ENCODE measurements at regions not wholly inside any gene's neighbourhood (a gene's known extent, or its start where the extent isn't known, plus 50 kb on each side); places are given as distances from the start of the nearest gene placed in this dataset.
"Not testable (repeated sequence)": the region's sequence is repeated elsewhere in the genome, so short reads cannot be mapped to it uniquely, and the experiment has no call there.

DNA sequence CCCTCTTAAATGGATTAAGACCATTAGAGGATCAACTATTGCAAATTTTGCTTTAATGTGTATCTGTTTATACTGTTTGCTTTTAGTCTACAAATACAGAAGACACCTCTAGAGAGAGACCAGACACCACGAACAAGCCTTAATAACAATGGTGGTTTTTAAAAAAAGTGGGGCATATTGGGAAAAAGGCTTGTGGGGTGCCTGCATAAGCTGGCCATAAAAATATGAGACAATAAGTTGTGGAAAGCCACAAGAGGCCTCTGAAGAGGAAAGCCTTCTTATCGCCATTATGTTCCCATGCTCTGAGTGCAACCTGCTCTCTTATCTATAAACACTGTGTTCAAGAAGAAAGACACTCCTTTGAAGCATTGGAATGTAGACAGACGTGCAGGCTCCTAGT lies 52.0 kb upstream of the PRSS16 start:
- TF ChIP-seq, protein P1, sequence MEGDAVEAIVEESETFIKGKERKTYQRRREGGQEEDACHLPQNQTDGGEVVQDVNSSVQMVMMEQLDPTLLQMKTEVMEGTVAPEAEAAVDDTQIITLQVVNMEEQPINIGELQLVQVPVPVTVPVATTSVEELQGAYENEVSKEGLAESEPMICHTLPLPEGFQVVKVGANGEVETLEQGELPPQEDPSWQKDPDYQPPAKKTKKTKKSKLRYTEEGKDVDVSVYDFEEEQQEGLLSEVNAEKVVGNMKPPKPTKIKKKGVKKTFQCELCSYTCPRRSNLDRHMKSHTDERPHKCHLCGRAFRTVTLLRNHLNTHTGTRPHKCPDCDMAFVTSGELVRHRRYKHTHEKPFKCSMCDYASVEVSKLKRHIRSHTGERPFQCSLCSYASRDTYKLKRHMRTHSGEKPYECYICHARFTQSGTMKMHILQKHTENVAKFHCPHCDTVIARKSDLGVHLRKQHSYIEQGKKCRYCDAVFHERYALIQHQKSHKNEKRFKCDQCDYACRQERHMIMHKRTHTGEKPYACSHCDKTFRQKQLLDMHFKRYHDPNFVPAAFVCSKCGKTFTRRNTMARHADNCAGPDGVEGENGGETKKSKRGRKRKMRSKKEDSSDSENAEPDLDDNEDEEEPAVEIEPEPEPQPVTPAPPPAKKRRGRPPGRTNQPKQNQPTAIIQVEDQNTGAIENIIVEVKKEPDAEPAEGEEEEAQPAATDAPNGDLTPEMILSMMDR (IDR thresholded peaks at IDR 0.05) = not testable (repeated sequence)
- TF ChIP-seq, protein P2, sequence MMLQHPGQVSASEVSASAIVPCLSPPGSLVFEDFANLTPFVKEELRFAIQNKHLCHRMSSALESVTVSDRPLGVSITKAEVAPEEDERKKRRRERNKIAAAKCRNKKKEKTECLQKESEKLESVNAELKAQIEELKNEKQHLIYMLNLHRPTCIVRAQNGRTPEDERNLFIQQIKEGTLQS (CRISPR knock-in tag; conservative IDR thresholded peaks at IDR 0.05) = not testable (repeated sequence)
- TF ChIP-seq, protein P3, sequence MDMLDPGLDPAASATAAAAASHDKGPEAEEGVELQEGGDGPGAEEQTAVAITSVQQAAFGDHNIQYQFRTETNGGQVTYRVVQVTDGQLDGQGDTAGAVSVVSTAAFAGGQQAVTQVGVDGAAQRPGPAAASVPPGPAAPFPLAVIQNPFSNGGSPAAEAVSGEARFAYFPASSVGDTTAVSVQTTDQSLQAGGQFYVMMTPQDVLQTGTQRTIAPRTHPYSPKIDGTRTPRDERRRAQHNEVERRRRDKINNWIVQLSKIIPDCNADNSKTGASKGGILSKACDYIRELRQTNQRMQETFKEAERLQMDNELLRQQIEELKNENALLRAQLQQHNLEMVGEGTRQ (CRISPR knock-in tag; IDR thresholded peaks at IDR 0.05) = not testable (repeated sequence)
- TF ChIP-seq CREM (CRISPR knock-in tag; IDR thresholded peaks at IDR 0.05); SP1 (CRISPR knock-in tag; conservative IDR thresholded peaks at IDR 0.05); FOXJ3 (CRISPR knock-in tag; IDR thresholded peaks at IDR 0.05; ENCODE audit: borderline replicate concordance); ZNF263 (CRISPR knock-in tag; IDR thresholded peaks at IDR 0.05; ENCODE audit: low read depth); RELA (CRISPR knock-in tag; IDR thresholded peaks at IDR 0.05; ENCODE audit: borderline replicate concordance): not testable (repeated sequence)
- TF ChIP-seq, protein P4, sequence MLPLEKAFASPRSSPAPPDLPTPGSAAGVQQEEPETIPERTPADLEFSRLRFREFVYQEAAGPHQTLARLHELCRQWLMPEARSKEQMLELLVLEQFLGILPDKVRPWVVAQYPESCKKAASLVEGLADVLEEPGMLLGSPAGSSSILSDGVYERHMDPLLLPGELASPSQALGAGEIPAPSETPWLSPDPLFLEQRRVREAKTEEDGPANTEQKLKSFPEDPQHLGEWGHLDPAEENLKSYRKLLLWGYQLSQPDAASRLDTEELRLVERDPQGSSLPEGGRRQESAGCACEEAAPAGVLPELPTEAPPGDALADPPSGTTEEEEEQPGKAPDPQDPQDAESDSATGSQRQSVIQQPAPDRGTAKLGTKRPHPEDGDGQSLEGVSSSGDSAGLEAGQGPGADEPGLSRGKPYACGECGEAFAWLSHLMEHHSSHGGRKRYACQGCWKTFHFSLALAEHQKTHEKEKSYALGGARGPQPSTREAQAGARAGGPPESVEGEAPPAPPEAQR (CRISPR knock-in tag; IDR thresholded peaks at IDR 0.05) = not testable (repeated sequence)
- TF ChIP-seq, protein P5, sequence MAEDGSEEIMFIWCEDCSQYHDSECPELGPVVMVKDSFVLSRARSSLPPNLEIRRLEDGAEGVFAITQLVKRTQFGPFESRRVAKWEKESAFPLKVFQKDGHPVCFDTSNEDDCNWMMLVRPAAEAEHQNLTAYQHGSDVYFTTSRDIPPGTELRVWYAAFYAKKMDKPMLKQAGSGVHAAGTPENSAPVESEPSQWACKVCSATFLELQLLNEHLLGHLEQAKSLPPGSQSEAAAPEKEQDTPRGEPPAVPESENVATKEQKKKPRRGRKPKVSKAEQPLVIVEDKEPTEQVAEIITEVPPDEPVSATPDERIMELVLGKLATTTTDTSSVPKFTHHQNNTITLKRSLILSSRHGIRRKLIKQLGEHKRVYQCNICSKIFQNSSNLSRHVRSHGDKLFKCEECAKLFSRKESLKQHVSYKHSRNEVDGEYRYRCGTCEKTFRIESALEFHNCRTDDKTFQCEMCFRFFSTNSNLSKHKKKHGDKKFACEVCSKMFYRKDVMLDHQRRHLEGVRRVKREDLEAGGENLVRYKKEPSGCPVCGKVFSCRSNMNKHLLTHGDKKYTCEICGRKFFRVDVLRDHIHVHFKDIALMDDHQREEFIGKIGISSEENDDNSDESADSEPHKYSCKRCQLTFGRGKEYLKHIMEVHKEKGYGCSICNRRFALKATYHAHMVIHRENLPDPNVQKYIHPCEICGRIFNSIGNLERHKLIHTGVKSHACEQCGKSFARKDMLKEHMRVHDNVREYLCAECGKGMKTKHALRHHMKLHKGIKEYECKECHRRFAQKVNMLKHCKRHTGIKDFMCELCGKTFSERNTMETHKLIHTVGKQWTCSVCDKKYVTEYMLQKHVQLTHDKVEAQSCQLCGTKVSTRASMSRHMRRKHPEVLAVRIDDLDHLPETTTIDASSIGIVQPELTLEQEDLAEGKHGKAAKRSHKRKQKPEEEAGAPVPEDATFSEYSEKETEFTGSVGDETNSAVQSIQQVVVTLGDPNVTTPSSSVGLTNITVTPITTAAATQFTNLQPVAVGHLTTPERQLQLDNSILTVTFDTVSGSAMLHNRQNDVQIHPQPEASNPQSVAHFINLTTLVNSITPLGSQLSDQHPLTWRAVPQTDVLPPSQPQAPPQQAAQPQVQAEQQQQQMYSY (CRISPR knock-in tag; IDR thresholded peaks at IDR 0.05) = not testable (repeated sequence)

Measured in WTC11 (cell line).